Right atrium auricular region (tissue), 2 donors: ENCODE measurements at regions not wholly inside any gene's neighbourhood (a gene's known extent, or its start where the extent isn't known, plus 50 kb on each side); places are given as distances from the start of the nearest gene placed in this dataset.

Experiments
- DNase-seq: peaks from one replicate; pipeline ENCODE4 v3.0.0-alpha.2; 2019; ENCODE audit warnings: low spot score
- H3K27ac ChIP-seq, 2 donors: fragments of 200-600 bp; sonication (generic); 1 replicate in 1 of 2; 2 replicates in 1 of 2; pipeline ENCODE4 v1.5.1; 2016 to 2019
- H3K27me3 ChIP-seq, 2 donors: fragments of 200-600 bp; sonication (generic); one replicate each; pipeline versions ENCODE4 v1.5.1 to v1.6.0; 2017 to 2019
- H3K36me3 ChIP-seq: fragments of 200-600 bp; sonication (generic); one replicate; pipeline ENCODE4 v1.5.1; 2016
- H3K4me1 ChIP-seq, 2 donors: fragments of 200-600 bp; sonication (generic); one replicate each; pipeline versions ENCODE4 v1.5.1 to v1.6.0; 2017 to 2019
- H3K4me3 ChIP-seq, 2 donors: fragments of 200-600 bp; sonication (generic); 1 replicate in 1 of 2; 2 replicates in 1 of 2; pipeline ENCODE4 v1.5.1; 2017 to 2019; ENCODE audit warnings: mild to moderate bottlenecking in 1 of 2, moderate library complexity in 1 of 2
- H3K9me3 ChIP-seq, 2 donors: fragments of 200-600 bp; sonication (generic); one replicate each; pipeline ENCODE4 v1.5.1; 2019
- CTCF ChIP-seq, 2 donors: fragments of 200-600 bp; sonication (generic); IDR thresholded peaks; one replicate each; pipeline ENCODE4 v1.5.1; 2019; ENCODE audit warnings: antibody characterized with exemption in 2 of 2

DNA sequence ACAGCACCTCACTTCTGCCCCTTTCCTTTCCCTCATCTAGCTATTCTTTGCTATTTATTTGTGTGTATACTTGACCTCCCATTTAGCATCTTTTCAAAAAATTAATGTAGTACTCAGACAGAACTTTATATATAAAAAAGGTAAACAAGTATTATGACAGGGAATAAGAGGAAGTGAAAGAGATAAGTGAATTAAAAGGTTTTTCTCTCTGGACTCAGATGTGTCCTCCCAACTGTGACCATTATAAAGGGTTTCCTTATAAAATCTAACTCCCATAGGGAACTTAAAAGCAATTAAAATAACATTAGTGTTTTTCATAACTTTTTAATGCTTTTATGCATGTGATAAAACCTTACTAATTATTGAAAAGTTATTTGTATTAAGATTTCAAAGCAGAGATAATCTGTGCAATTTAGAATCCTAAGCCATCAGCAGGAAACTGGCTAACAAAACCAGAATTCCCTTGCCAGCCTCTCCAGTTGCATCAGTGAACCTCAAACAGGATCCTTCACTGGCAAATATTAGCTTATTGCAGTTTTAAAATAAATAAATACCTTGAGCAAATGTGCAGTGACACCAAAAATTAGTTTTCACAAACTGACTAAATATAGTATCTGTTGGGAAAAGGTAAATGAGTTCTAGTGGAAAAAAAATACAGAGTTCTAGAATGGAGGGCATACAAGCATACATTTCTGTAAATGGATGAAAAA is 930.7 kb downstream of the BCL11A start:
- Histone ChIP-seq H3K27ac (no peak overlapping the region), H3K27me3 (no peaks in the 10 kb centered on the region), H3K9me3 (peaks cover 0 to 4% of the 10 kb centered on the region in 2 donors), H3K4me1 (no peaks in the 10 kb centered on the region), H3K36me3 (no peaks in the 10 kb centered on the region), H3K4me3 (no peak overlapping the region)
- TF ChIP-seq CTCF (IDR thresholded peaks at IDR 0.05) = no peak
- DNase-seq = no peak

DNA sequence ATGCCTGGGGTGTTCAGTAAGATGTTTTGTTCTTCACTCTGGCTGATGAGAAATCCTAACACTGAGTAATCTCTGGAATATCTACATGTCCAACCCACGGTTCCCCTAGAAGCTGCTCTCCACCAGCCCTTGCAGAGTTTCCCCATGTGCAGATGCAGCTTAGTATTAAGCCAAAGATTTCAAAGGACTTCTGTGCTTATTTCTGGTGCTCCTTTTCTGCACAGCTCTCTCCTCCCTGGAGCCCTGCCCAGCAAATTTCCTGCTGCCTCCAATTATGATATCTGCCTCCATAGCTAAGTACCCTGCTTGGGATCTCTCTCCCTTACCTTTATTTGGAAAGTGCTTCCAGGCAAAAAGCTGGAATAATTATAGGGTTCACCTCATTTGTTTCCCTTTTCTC is 949.3 kb downstream of the BCL11A start:
- TF ChIP-seq CTCF (IDR thresholded peaks at IDR 0.05) = no peak
- no peak for DNase-seq
- Histone ChIP-seq H3K27ac (no peak overlapping the region), H3K9me3 (peaks cover 0 to 10% of the 10 kb centered on the region in 2 donors), H3K4me3 (no peak overlapping the region), H3K4me1 (no peaks in the 10 kb centered on the region), H3K27me3 (no peaks in the 10 kb centered on the region), H3K36me3 (no peaks in the 10 kb centered on the region)

DNA sequence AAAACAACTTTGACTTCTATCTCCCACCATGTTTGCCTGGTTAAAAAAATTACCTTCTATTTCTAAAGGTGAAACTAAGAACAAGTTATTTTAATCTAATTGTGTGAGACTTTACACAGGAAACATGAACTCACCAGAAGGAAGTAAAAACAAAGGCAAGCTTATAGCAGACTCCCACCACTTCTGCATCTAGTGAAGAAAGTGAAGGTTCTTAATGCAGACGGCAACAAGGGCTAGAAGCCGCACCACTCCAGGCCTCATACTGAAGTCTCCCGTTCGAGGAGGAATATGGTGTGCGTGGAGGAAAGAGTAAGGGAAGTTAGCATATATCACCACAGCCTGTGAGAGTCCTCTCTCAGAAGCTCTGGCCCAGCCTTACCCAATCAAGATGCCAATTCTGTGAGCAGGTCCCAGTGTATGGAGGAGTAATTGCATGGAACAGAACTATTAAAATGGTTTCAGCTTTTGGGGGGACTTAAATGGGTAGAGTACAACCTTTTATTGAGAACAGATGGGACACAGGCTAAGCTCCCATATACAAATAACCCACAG is 958.7 kb downstream of the BCL11A start:
- H3K27ac ChIP-seq = no peak overlapping the region
- TF ChIP-seq CTCF (IDR thresholded peaks at IDR 0.05) = no peak

DNA sequence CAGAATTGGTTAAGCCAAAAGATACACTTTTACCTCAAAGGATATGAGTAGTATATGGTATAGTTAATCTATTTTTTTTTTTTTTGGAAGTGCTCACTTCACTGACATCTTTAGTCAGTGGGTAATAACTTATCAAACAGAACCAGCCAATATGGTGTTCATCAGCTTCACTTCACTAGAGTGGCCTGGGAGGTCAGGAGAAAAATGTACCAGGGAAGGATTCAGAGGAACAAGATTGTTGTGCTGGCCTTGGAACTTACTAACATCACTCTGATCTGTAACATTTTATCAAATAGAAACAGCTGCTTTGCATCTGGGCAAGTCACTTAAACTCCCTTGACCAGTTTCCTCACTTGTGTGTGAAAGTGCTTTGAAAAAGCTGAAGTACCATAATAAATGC is 962.7 kb downstream of the BCL11A start:
- Histone ChIP-seq H3K27ac (no peak overlapping the region), H3K9me3 (no peaks in the 10 kb centered on the region), H3K4me1 (no peaks in the 10 kb centered on the region), H3K27me3 (no peaks in the 10 kb centered on the region), H3K4me3 (no peak overlapping the region), H3K36me3 (no peaks in the 10 kb centered on the region)
- DNase-seq = no peak
- TF ChIP-seq CTCF (IDR thresholded peaks at IDR 0.05) = no peak

More for the DNA sequence above, 958.7 kb downstream of the BCL11A start:
- no peak for DNase-seq
- Histone ChIP-seq H3K9me3 (no peaks in the 10 kb centered on the region), H3K4me3 (no peak overlapping the region), H3K4me1 (no peaks in the 10 kb centered on the region), H3K27me3 (no peaks in the 10 kb centered on the region), H3K36me3 (no peaks in the 10 kb centered on the region)

DNA sequence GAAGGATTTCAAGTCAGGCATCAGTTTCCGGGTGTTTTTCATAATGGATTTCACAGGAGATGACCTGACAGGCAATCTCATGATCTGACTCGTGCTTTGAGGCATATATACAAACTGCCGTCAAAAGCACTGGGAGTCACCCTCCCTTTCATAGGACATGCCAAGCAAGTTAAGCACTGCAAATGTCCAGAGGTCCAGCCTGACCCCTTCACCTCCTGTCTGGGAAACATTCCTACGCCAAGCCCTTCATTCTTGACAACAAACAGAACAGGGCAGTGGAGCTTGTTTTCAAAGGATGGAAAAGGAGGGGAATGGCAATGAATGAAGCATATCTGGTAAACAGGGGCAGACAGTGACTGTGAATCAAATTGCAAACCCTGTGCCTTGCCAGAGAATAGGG is 963.6 kb downstream of the BCL11A start:
- no peaks in the 10 kb centered on the region for H3K4me1 ChIP-seq
- TF ChIP-seq CTCF (IDR thresholded peaks at IDR 0.05) = no peak
- DNase-seq = no peak
- H3K27ac ChIP-seq = no peak overlapping the region
- H3K9me3 ChIP-seq = no peaks in the 10 kb centered on the region
- H3K27me3 ChIP-seq = no peaks in the 10 kb centered on the region
- H3K36me3 ChIP-seq = no peaks in the 10 kb centered on the region
- H3K4me3 ChIP-seq = no peak overlapping the region

DNA sequence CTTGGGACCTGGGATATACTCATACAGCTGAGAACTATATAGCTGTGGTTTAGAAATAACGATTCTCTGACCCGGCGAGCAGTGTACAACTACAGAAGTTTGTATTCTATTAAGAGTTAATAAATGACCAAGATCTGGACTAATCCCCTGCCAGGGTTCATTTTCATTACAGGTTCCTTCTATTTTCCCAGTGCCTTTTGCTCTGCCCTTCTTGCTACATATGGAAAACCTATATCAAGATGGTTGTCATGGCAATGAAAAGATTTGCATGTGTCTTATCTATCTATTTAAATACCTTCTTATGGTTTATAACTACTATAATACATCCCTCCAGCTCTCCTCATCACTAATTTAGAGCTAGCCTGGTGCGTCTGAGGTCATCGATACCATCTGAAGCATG is 965.2 kb downstream of the BCL11A start:
- Histone ChIP-seq H3K36me3 (no peaks in the 10 kb centered on the region), H3K9me3 (no peaks in the 10 kb centered on the region), H3K4me3 (no peak overlapping the region), H3K4me1 (no peaks in the 10 kb centered on the region), H3K27me3 (no peaks in the 10 kb centered on the region), H3K27ac (no peak overlapping the region)
- DNase-seq = no peak
- TF ChIP-seq CTCF (IDR thresholded peaks at IDR 0.05) = no peak
